Thyroid gland (tissue), 4 donors: ENCODE measurements at regions not wholly inside any gene's neighbourhood (a gene's known extent, or its start where the extent isn't known, plus 50 kb on each side); places are given as distances from the start of the nearest gene placed in this dataset.

Experiments used
- DNase-seq, 2 donors: peaks; one replicate each; pipeline ENCODE4 v3.0.0-alpha.2; 2019
- H3K27ac ChIP-seq, 3 donors: fragments of 200-600 bp; sonication (generic); 1 replicate in 2 of 3; 2 replicates in 1 of 3; pipeline ENCODE4 v1.5.1; 2016 to 2019; ENCODE audit warnings: mild to moderate bottlenecking in 1 of 3, moderate library complexity in 1 of 3
- H3K27me3 ChIP-seq: fragments of 200-600 bp; sonication (generic); one replicate; pipeline ENCODE4 v1.5.1; 2019
- H3K36me3 ChIP-seq, 2 donors: fragments of 200-600 bp; sonication (generic); one replicate each; pipeline ENCODE4 v1.5.1; 2016 to 2019
- H3K4me1 ChIP-seq, 2 donors: fragments of 200-600 bp; sonication (generic); one replicate each; pipeline ENCODE4 v1.5.1; 2017 to 2019
- H3K4me3 ChIP-seq, 3 donors: fragments of 200-600 bp; sonication (generic); replicated peaks in 1 of 3; 1 replicate in 2 of 3; 2 replicates in 1 of 3; pipeline ENCODE4 v1.5.1; 2016; ENCODE audit warnings: mild to moderate bottlenecking in 1 of 3
- H3K9me3 ChIP-seq: fragments of 200-600 bp; sonication (generic); one replicate; pipeline ENCODE4 v1.5.1; 2017
- POLR2A ChIP-seq, 2 donors: fragments of 450-650 bp; IDR thresholded peaks; one replicate each; pipeline ENCODE4 v1.6.1; 2017; ENCODE audit warnings: antibody characterized with exemption in 2 of 2, mild to moderate bottlenecking in 2 of 2, moderate library complexity in 1 of 2
- WGBS, 2 donors: methylation state at CpG; one replicate each; pipeline ENCODE4 v1.1.5; 2017; 5-methylcytosine and 5-hydroxymethylcytosine counted together
- intact Hi-C: fragments of 100-400 bp; cut with DNase I; formaldehyde crosslinking; loops from one replicate; pipeline ENCODE4 v1.15.1; 2023
- TF ChIP-seq, protein P1 (sequence below), 6 experiments: fragments of 200-600 bp in 3 of 6; fragments of 450-650 bp in 3 of 6; sonication (generic) in 3 of 6; IDR thresholded peaks; one replicate each; pipeline ENCODE4 v1.5.1; 2016 to 2019; ENCODE audit warnings: antibody characterized with exemption in 6 of 6, mild to moderate bottlenecking in 2 of 6, inconsistent platforms in 1 of 6, moderate library complexity in 1 of 6

DNA sequence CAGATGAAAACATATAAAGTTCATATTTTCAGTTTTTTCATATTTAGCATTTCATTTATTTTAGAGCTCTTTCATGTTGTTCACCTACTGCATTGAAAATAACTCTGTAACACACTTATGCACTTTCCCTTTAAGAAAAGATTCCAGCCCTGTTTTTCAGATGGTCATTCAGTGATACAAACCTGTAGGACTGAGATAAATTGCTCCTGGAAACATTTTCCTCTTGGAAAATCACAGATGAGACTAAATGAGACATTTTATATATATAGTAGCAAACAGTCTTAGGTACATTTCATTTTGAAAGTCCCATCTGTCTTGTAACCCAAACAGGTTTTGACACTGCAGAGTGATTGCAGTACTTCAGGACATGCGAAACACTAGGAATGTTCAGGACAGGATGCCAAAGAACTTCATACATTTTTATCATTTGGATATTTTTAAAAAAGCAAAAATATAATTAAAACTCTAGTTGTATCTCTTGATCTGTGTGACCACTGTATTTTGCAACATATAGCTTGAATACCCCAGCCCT, 412.4 kb downstream of the MTX2 start:
- no peak for TF ChIP-seq POLR2A (IDR thresholded peaks at IDR 0.05)
- TF ChIP-seq, protein P1, sequence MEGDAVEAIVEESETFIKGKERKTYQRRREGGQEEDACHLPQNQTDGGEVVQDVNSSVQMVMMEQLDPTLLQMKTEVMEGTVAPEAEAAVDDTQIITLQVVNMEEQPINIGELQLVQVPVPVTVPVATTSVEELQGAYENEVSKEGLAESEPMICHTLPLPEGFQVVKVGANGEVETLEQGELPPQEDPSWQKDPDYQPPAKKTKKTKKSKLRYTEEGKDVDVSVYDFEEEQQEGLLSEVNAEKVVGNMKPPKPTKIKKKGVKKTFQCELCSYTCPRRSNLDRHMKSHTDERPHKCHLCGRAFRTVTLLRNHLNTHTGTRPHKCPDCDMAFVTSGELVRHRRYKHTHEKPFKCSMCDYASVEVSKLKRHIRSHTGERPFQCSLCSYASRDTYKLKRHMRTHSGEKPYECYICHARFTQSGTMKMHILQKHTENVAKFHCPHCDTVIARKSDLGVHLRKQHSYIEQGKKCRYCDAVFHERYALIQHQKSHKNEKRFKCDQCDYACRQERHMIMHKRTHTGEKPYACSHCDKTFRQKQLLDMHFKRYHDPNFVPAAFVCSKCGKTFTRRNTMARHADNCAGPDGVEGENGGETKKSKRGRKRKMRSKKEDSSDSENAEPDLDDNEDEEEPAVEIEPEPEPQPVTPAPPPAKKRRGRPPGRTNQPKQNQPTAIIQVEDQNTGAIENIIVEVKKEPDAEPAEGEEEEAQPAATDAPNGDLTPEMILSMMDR (IDR thresholded peaks at IDR 0.05): no peak
- H3K27me3 ChIP-seq: peaks cover 4% of the 10 kb centered on the region
- WGBS, 2 donors: 90 to 94% methylated on average over 1 of the region's 1 CpG
- no peak overlapping the region for H3K27ac ChIP-seq
- no peaks in the 10 kb centered on the region for H3K4me1 ChIP-seq
- intact Hi-C loops: no loop called here
- H3K4me3 ChIP-seq: no peak overlapping the region
- no peaks in the 10 kb centered on the region for H3K9me3 ChIP-seq
- no peak for DNase-seq
- no peaks in the 10 kb centered on the region for H3K36me3 ChIP-seq

DNA sequence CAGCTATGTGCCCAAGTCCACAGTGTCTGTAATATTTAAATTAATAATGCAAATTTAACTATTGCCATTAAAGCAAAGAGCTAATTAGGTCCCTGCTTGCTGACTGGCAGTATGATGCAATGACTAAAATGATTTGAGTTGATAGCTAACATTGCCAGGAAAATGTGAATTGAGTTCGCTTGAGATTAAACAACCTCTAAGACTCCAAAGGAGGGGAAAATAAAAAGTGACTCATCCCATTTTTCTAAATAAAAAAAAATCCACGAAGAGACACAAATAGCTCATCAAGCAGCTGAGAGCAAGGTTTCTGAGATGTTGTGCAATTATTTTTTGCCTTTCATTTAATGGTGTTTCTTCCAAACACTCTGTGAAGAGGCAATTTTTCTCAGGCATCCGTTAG, 413.0 kb downstream of the MTX2 start:
- TF ChIP-seq, protein P1 (IDR thresholded peaks at IDR 0.05): no peak
- TF ChIP-seq POLR2A (IDR thresholded peaks at IDR 0.05): no peak
- Histone ChIP-seq H3K36me3 (no peaks in the 10 kb centered on the region), H3K27me3 (peaks cover 4% of the 10 kb centered on the region), H3K27ac (no peak overlapping the region), H3K4me3 (no peak overlapping the region), H3K4me1 (no peaks in the 10 kb centered on the region), H3K9me3 (no peaks in the 10 kb centered on the region)
- WGBS, 2 donors: 67 to 68% methylated on average over 3 of the region's 3 CpGs
- DNase-seq: no peak
- intact Hi-C loops: no loop called here

DNA sequence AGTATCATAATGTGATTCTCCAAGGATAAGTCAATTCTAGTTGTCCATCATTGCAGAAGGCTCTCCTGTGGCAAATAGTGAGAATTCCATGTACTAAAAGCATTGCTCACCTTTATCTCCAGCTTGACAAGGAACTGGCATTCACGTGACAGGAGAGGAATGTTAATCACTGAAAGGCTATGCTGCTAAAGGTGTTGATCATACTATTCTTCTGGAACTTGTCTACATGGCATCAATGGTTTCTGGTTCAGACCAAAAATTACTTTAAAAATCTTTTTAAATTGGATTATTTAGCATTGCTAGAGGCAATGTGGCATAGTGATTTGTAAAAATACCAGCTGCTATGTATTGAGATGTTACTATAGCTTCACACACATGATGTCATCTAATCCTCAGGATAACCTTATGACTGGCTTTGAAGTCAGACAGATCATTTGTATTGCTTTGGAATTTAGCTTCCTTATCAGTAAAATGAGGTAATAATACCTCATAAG, 414.4 kb downstream of the MTX2 start:
- no peak overlapping the region for H3K27ac ChIP-seq
- no peak for TF ChIP-seq POLR2A (IDR thresholded peaks at IDR 0.05)
- TF ChIP-seq, protein P1 (IDR thresholded peaks at IDR 0.05): no peak
- no peak overlapping the region for H3K4me3 ChIP-seq
- no peaks in the 10 kb centered on the region for H3K9me3 ChIP-seq
- intact Hi-C loops: no loop called here
- H3K36me3 ChIP-seq: no peaks in the 10 kb centered on the region
- WGBS, 2 donors: 67 to 68% methylated on average over 1 of the region's 1 CpG
- DNase-seq: no peak
- peaks cover 1% of the 10 kb centered on the region for H3K27me3 ChIP-seq
- no peaks in the 10 kb centered on the region for H3K4me1 ChIP-seq

DNA sequence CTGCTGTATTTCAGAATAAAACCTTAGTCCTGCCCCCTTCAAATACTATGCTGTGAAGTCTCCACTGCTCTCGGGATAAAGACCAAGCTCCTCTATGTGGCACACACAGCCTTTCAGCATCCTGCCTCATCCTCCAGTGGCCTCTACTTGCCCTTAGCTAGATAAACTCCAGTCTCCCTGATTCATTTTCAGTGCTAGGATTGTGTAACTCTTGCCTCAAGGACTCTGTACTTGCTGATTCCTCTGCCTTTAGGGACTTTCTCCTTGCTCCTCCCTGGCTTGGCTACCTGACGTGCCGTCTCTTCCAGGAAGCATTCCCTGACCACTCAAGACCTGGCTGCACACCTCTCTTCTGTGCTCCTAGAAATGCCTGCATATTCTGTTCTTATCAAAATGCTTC, 416.7 kb downstream of the MTX2 start:
- DNase-seq: no peak
- WGBS, 2 donors: 73 to 84% methylated on average over 3 of the region's 3 CpGs
- Histone ChIP-seq H3K9me3 (no peaks in the 10 kb centered on the region), H3K4me1 (no peaks in the 10 kb centered on the region), H3K4me3 (no peak overlapping the region), H3K27ac (no peak overlapping the region), H3K27me3 (no peaks in the 10 kb centered on the region), H3K36me3 (no peaks in the 10 kb centered on the region)
- intact Hi-C loops: no loop called here
- TF ChIP-seq, protein P1 (IDR thresholded peaks at IDR 0.05): no peak
- TF ChIP-seq POLR2A (IDR thresholded peaks at IDR 0.05): no peak

DNA sequence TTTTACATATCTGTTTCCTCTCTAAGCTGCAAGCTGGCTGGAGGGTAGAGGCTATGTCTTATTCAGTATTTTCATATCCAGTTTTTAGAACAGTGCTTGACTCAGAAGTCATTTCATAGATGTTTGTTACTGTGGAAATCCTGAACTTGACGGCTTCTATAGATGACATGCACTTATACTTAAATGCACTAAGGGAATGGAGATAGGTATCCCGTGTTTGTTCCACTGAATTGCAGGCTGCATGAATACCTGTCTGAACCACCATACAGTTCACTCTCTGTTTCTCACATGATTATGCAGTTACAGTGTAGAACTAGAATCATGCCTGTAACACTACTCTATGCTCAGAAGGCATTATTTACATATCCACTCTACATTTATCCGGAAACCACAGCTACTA, 417.1 kb downstream of the MTX2 start:
- Histone ChIP-seq H3K4me3 (no peak overlapping the region), H3K36me3 (no peaks in the 10 kb centered on the region), H3K4me1 (no peaks in the 10 kb centered on the region), H3K9me3 (no peaks in the 10 kb centered on the region), H3K27me3 (no peaks in the 10 kb centered on the region), H3K27ac (no peak overlapping the region)
- no peak for TF ChIP-seq POLR2A (IDR thresholded peaks at IDR 0.05)
- TF ChIP-seq, protein P1 (IDR thresholded peaks at IDR 0.05): no peak
- WGBS, 2 donors: 88 to 89% methylated on average over 3 of the region's 3 CpGs
- DNase-seq: no peak
- intact Hi-C loops: no loop called here
